ENCODE measurements at regions not wholly inside any gene's neighbourhood (a gene's known extent, or its start where the extent isn't known, plus 50 kb on each side); places are given as distances from the start of the nearest gene placed in this dataset.

- TF ChIP-seq REST (IDR thresholded peaks at IDR 0.05; ENCODE audit: low read depth) (no peak), YY1 (IDR thresholded peaks at IDR 0.05; ENCODE audit: low read depth) (no peak), EP300 (IDR thresholded peaks at IDR 0.05; ENCODE audit: borderline replicate concordance) (no peak), TAF1 (IDR thresholded peaks at IDR 0.05; ENCODE audit: low read depth) (no peak), CREB1 (IDR thresholded peaks at IDR 0.05; ENCODE audit: low read depth) (no peak), MAX (IDR thresholded peaks at IDR 0.05) (no peak), USF1 (IDR thresholded peaks at IDR 0.05) (no peak), RAD21 (IDR thresholded peaks at IDR 0.05; ENCODE audit: low read depth) (no peak), CEBPB (IDR thresholded peaks at IDR 0.05) (no peak), FOXM1 (IDR thresholded peaks at IDR 0.05; ENCODE audit: borderline replicate concordance, low read depth) (no peak), ZBTB7A (IDR thresholded peaks at IDR 0.05; ENCODE audit: low read depth) (no peak), TCF12 (IDR thresholded peaks at IDR 0.05; ENCODE audit: low read depth) (no peak)
Observed at GRCh38 chr20:1822564-1823449, 72.4 kb upstream of the SIRPA start.
